Transverse colon (tissue), 4 donors: ENCODE measurements at regions not wholly inside any gene's neighbourhood (a gene's known extent, or its start where the extent isn't known, plus 50 kb on each side); places are given as distances from the start of the nearest gene placed in this dataset.

ENCODE experiments used
- DNase-seq: peaks from one replicate; pipeline ENCODE4 v3.0.0-alpha.2; 2019
- H3K27ac ChIP-seq, 4 donors: fragments of 200-600 bp; sonication (generic); 2 replicates each; pipeline ENCODE4 v1.5.1; 2016 to 2018; ENCODE audit warnings: inconsistent platforms in 4 of 4
- H3K27me3 ChIP-seq: fragments of 200-600 bp; sonication (generic); 2 replicates; pipeline ENCODE4 v1.5.1; 2017; ENCODE audit warnings: inconsistent platforms
- H3K36me3 ChIP-seq, 4 donors: fragments of 200-600 bp; sonication (generic); 2 replicates each; pipeline ENCODE4 v1.5.1; 2017 to 2019; ENCODE audit warnings: inconsistent platforms in 4 of 4
- H3K4me1 ChIP-seq, 4 donors: fragments of 200-600 bp; sonication (generic); 2 replicates each; pipeline ENCODE4 v1.5.1; 2017 to 2020; ENCODE audit warnings: inconsistent platforms in 4 of 4
- H3K4me3 ChIP-seq, 4 donors: fragments of 200-600 bp; sonication (generic); 1 replicate in 1 of 4; 2 replicates in 3 of 4; pipeline versions ENCODE4 v1.5.1 to v1.6.1; 2017 to 2019; ENCODE audit warnings: inconsistent platforms in 4 of 4
- H3K9me3 ChIP-seq, 2 donors: fragments of 200-600 bp; sonication (generic); 2 replicates each; pipeline ENCODE4 v1.5.1; 2017 to 2019; ENCODE audit warnings: inconsistent platforms in 2 of 2
- CTCF ChIP-seq, 5 experiments: fragments of 200-600 bp in 3 of 5; fragments of 450-650 bp in 2 of 5; sonication (generic) in 3 of 5; IDR thresholded peaks; 1 replicate in 2 of 5; 2 replicates in 3 of 5; pipeline ENCODE4 v1.5.1; 2016 to 2017; ENCODE audit warnings: antibody characterized with exemption in 5 of 5, inconsistent platforms in 3 of 5, mild to moderate bottlenecking in 2 of 5, moderate library complexity in 1 of 5
- EP300 ChIP-seq: sonication (generic); formaldehyde crosslinking; IDR thresholded peaks from one replicate; pipeline ENCODE4 v1.6.1; 2017; ENCODE audit warnings: antibody characterized with exemption, low read depth
- POLR2A ChIP-seq: fragments of 450-650 bp; IDR thresholded peaks from one replicate; pipeline ENCODE4 v1.6.1; 2016; ENCODE audit warnings: antibody characterized with exemption, mild to moderate bottlenecking, moderate library complexity
- POLR2AphosphoS5 ChIP-seq, 3 donors: sonication (generic); formaldehyde crosslinking; IDR thresholded peaks; one replicate each; pipeline ENCODE4 v1.6.1; 2016; ENCODE audit warnings: antibody characterized with exemption in 3 of 3
- WGBS, 2 donors: methylation state at CpG; one replicate each; pipeline ENCODE4 v1.1.5; 2018; ENCODE audit warnings: low coverage in 1 of 2; 5-methylcytosine and 5-hydroxymethylcytosine counted together
- in situ Hi-C, 4 donors: fragments of 200-750 bp; cut with MboI; loops; one replicate each; pipeline versions ENCODE4 v1.15.0 to v1.15.1; 2017; ENCODE audit warnings: low sequenced_read_pairs in 3 of 4, low pct_ligation_motif_present in 1 of 4, low pct_unique_long_range_greater_than_20kb in 1 of 4
- intact Hi-C: fragments of 100-400 bp; cut with DNase I; formaldehyde crosslinking; loops from one replicate; pipeline ENCODE4 v1.15.1; 2023; ENCODE audit warnings: low total_unique reads

DNA sequence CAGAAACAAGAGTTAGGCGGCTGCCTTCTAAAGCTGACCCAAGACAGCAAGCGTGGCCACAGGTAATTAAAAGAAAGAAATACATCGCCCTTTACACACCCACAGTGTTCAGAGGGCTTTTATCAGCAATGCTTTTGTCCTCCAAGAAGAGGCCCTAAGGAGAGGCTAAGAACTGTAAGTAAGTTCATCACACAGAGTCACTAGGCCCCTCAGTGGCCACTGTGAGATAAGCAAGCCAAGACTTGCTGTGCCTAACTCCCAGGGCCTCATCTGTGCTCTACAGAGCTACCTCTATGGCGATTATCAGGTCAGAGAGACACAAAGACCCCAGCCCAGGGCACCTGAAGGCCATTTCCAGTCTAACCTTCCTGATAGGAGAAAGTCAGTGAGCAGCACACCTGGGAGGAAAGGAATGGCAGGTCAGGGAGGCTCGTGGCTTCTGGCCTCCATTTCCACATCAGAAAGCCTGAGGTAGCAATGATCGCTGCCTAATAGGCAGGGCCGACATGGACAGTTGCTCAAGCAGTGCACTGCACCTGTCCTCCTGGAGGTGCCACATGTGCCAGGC, 545.2 kb upstream of the CDH11 start:
- no peak for DNase-seq
- Histone ChIP-seq H3K27ac (no peak overlapping the region), H3K9me3 (no peaks in the 10 kb centered on the region), H3K27me3 (no peaks in the 10 kb centered on the region), H3K36me3 (no peaks in the 10 kb centered on the region), H3K4me1 (no peaks in the 10 kb centered on the region), H3K4me3 (no peak overlapping the region)
- in situ Hi-C loops (no loop called here), intact Hi-C loops (no loop called here)
- TF ChIP-seq POLR2A (no peak), EP300 (no peak), CTCF (IDR thresholded peaks at IDR 0.05) (no peak), POLR2AphosphoS5 (IDR thresholded peaks at IDR 0.05) (no peak)
- 79 to 88% methylated on average over 3 to 7 of the region's 7 CpGs for WGBS, 2 donors

DNA sequence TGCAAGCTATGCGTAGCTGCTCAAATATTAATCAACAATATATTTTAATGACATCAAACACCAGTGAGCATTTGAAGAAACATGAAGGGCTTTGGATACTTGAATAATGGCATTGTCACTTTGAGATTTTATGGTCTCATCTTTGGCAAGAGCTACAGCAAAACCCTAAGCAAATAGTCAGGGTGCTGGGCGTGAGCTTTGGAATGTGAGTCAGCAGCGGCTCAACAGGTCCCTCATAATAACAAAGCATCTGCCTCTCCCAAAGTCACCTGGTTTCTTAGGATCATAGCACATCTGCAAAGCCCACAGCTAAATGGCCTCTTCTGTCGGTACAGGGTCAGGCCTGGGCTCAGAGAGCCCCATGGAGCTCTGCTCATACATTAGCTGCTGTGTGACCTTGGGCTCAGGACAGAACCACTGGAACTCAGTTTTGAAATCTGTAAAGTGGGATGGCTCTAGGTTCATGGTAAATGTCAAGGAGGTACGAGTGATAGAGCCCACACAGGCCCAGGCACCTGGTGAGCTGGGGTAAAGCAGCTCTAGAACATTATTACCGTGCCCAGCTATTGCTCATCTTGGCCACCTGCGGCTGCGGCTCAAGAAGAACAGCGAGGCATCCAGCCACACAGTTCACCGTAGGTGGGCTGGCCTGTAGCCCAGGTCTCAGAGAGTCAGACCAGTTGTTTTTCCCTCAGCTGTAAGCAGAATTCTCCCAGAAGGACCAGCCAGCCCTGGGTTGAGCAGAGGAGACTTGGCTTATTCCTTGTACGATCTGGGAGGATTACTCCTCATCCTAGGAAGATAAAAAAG, 544.5 kb upstream of the CDH11 start:
- no peak overlapping the region for H3K27ac ChIP-seq
- no peak for DNase-seq
- in situ Hi-C loops (no loop called here), intact Hi-C loops (no loop called here)
- H3K36me3 ChIP-seq: no peaks in the 10 kb centered on the region
- no peaks in the 10 kb centered on the region for H3K27me3 ChIP-seq
- TF ChIP-seq POLR2AphosphoS5 (IDR thresholded peaks at IDR 0.05): no peak
- TF ChIP-seq CTCF (IDR thresholded peaks at IDR 0.05): no peak
- no peak for TF ChIP-seq EP300
- no peak for TF ChIP-seq POLR2A
- WGBS, 2 donors: 53 to 76% methylated on average over 2 to 11 of the region's 11 CpGs
- H3K4me3 ChIP-seq: no peak overlapping the region
- no peaks in the 10 kb centered on the region for H3K9me3 ChIP-seq
- no peaks in the 10 kb centered on the region for H3K4me1 ChIP-seq

DNA sequence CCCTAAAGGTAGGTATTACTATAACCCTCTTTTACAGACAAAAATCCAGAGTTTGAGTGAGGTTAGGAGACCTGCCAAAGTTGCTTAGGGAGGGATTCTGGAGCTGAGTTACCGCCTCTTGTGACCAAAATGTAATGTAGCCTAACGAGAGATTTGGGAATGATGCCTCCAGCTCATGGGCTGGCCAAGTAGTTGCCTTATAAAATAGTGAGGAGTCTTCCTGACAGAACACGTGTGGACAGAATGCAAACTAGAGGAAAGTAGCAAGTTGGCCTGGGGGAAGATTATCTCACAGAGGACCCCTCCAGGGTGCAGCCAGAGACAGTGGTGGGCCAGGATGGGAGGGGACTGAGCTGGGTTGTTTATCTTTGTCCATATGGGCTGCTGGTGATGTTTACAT, 543.7 kb upstream of the CDH11 start:
- Histone ChIP-seq H3K27me3 (no peaks in the 10 kb centered on the region), H3K4me1 (no peaks in the 10 kb centered on the region), H3K27ac (no peak overlapping the region), H3K4me3 (no peak overlapping the region), H3K36me3 (no peaks in the 10 kb centered on the region), H3K9me3 (no peaks in the 10 kb centered on the region)
- TF ChIP-seq CTCF (IDR thresholded peaks at IDR 0.05) (no peak), POLR2A (no peak), POLR2AphosphoS5 (IDR thresholded peaks at IDR 0.05) (no peak), EP300 (no peak)
- no peak for DNase-seq
- WGBS, 2 donors: 56 to 66% methylated on average over 3 of the region's 3 CpGs
- in situ Hi-C loops (no loop called here), intact Hi-C loops (no loop called here)

DNA sequence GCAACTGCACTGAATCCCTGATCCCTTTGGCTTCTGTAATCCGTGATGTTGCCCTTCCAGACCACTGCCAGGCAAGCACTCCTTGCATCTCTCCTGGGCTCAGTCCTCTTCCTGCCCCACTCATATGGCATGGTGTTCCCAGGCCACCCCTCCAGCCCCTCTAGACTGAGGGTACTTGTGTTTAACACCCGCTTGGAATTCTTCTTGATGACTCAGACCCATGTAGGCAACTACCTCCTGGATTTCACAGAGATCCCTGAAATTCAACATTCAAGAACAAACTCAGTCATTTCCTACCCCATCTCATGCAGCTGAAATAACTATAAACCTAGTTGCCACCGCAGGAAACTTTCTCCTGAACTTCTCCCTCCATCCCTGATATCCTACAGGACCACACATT, 541.9 kb upstream of the CDH11 start:
- intact Hi-C loops (no loop called here), in situ Hi-C loops (no loop called here)
- H3K9me3 ChIP-seq: no peaks in the 10 kb centered on the region
- H3K4me3 ChIP-seq: no peak overlapping the region
- no peaks in the 10 kb centered on the region for H3K4me1 ChIP-seq
- no peaks in the 10 kb centered on the region for H3K36me3 ChIP-seq
- TF ChIP-seq POLR2A (no peak), CTCF (IDR thresholded peaks at IDR 0.05) (no peak), POLR2AphosphoS5 (IDR thresholded peaks at IDR 0.05) (no peak), EP300 (no peak)
- DNase-seq: no peak
- H3K27ac ChIP-seq: no peak overlapping the region
- H3K27me3 ChIP-seq: no peaks in the 10 kb centered on the region
- WGBS, 2 donors: 83% methylated on average over 3 of the region's 3 CpGs; no CpG with 5 or more reads in 1 of the 2 donors
